ENCODE measurements at regions not wholly inside any gene's neighbourhood (a gene's known extent, or its start where the extent isn't known, plus 50 kb on each side); places are given as distances from the start of the nearest gene placed in this dataset.

DNA sequence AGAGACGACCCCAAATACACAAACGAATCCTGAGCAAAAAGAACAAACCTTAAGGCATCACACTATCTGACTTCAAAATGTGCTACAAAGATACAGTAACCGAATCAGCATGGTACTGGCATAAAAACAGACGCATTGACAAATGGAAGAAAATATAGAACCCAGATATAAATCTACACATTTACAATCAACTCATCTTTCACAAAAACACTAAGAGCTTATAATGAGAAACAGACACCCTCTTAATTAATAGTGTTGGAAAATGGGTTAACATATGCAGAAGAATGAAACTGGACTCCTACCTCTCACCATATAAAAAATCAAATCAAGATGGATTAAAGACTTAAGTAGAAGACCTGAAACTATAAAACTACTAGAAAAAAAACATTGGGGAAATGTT lies 130.3 kb upstream of the DCBLD2 start:
- Mint-ChIP-seq H3K36me3 (ENCODE audit: low read depth) (no peaks in the 10 kb centered on the region), H3K9me3 (peaks cover 10% of the 10 kb centered on the region), H3K4me1 (ENCODE audit: low read depth) (no peaks in the 10 kb centered on the region), H3K4me3 (no peak overlapping the region), H3K27ac (no peak overlapping the region), H3K27me3 (ENCODE audit: low read depth) (peaks cover 4% of the 10 kb centered on the region)
- DNase-seq: no peak
- intact Hi-C loops (cut with micrococcal nuclease): no loop called here
- CTCF ChIA-PET: no interaction called here

DNA sequence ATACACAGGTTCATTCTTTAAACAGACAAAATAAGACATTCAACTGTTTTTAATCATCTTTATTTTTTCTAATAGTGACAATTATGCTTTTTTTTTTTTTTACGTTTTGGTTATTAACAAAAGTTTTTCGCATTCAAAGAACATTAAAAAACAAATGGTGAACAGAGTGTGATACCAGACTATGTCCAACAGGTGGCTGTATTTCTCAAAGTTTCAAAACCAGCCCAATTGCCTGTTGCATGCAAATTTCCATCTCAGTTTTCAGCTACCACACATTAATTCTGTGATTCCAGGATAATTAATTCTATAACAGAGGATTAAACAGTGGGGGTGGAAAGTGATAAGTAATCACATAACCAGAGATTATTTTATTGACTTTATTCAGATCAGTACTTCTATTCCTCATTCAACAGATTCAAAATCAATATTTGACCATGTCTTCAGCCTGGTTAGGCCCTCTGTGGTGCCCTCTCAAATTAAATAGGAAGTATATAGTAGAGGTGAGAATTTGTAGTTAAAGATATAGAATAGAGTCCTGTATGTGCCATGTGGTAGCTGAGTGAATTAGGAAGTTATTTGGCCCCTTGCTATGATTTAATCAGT lies 122.2 kb upstream of the DCBLD2 start:
- no peaks in the 10 kb centered on the region for H3K27me3 Mint-ChIP-seq (ENCODE audit: low read depth)
- H3K4me1 Mint-ChIP-seq (ENCODE audit: low read depth): no peaks in the 10 kb centered on the region
- no peak overlapping the region for H3K27ac Mint-ChIP-seq
- CTCF ChIA-PET: interaction anchor here (0.6 to 1.3 kb wide), 22 partner anchors 14 to 1512 kb away, joined by 3 to 6 read pairs (median 4); no protein-coding TSS in a partner anchor
- intact Hi-C loops (cut with micrococcal nuclease): loop anchor here (1.0 to 5.0 kb wide), 5 partner anchors 150 to 766 kb away; no protein-coding TSS in a partner anchor
- no peaks in the 10 kb centered on the region for H3K36me3 Mint-ChIP-seq (ENCODE audit: low read depth)
- peaks cover 7% of the 10 kb centered on the region for H3K9me3 Mint-ChIP-seq
- no peak overlapping the region for H3K4me3 Mint-ChIP-seq
- no peak for DNase-seq

DNA sequence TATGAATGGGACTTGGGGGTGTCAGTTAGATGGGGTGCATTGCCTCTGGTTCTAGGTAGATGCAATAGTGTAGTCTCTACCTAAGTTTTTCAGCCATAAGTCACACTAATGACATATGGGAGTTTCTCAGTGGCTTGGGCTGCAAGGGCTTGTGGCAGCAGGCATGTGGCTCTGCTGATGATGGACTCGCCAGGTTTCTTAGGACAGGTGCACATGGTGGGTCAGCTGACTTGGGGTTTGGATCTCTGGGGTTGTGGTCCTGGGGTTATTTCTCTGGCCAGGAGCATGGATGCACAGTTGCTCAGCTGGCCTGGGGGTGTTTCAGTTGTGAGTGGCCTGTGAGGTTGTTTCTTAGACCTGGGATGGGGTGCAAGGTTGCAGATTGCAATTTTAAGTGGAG lies 120.0 kb upstream of the DCBLD2 start:
- DNase-seq: no peak
- intact Hi-C loops (cut with micrococcal nuclease): loop anchor here (5.0 kb wide), 1 partner anchor 511 kb away; no protein-coding TSS in a partner anchor
- Mint-ChIP-seq H3K36me3 (ENCODE audit: low read depth) (no peaks in the 10 kb centered on the region), H3K4me3 (no peak overlapping the region), H3K27ac (no peak overlapping the region), H3K27me3 (ENCODE audit: low read depth) (no peaks in the 10 kb centered on the region), H3K4me1 (ENCODE audit: low read depth) (no peaks in the 10 kb centered on the region), H3K9me3 (no peaks in the 10 kb centered on the region)
- CTCF ChIA-PET: interaction anchor here (0.9 kb wide), 1 partner anchor 204 kb away, joined by 3 read pairs; no protein-coding TSS in a partner anchor

DNA sequence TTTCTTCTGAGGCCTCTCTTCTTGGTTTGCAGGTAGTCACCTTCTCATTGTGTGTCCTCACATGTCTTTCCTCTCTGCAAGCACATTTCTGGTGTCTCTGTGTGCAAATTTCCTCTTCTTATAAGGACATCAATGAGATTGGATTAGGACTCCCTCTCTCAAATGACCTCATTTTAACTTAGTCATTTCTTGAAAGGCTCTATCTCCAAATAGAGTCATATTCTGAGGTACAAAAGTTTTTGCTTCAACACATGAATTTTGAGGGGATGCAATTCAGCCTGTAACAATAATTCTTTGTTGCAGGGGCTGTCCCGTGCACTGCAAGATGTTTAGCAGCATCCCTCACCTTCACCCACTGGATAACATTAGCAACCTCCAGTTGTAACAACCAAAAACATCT lies 115.0 kb upstream of the DCBLD2 start:
- Mint-ChIP-seq H3K27me3 (ENCODE audit: low read depth) (no peaks in the 10 kb centered on the region), H3K9me3 (no peaks in the 10 kb centered on the region), H3K27ac (no peak overlapping the region), H3K36me3 (ENCODE audit: low read depth) (no peaks in the 10 kb centered on the region), H3K4me1 (ENCODE audit: low read depth) (no peaks in the 10 kb centered on the region), H3K4me3 (no peak overlapping the region)
- no peak for DNase-seq
- CTCF ChIA-PET: no interaction called here
- intact Hi-C loops (cut with micrococcal nuclease): no loop called here

- H3K36me3 Mint-ChIP-seq (ENCODE audit: low read depth): no peaks in the 10 kb centered on the region
- no peak overlapping the region for H3K4me3 Mint-ChIP-seq
- no peak overlapping the region for H3K27ac Mint-ChIP-seq
- intact Hi-C loops (cut with micrococcal nuclease): no loop called here
- CTCF ChIA-PET: no interaction called here
- H3K9me3 Mint-ChIP-seq: no peaks in the 10 kb centered on the region
- no peaks in the 10 kb centered on the region for H3K4me1 Mint-ChIP-seq (ENCODE audit: low read depth)
- H3K27me3 Mint-ChIP-seq (ENCODE audit: low read depth): no peaks in the 10 kb centered on the region
- no peak for DNase-seq
Observed at GRCh38 chr3:99013777-99014315, 112.4 kb upstream of the DCBLD2 start.

- Mint-ChIP-seq H3K4me3 (no peak overlapping the region), H3K4me1 (ENCODE audit: low read depth) (no peaks in the 10 kb centered on the region), H3K27ac (no peak overlapping the region), H3K9me3 (no peaks in the 10 kb centered on the region), H3K27me3 (ENCODE audit: low read depth) (peaks cover under 1% of the 10 kb centered on the region), H3K36me3 (ENCODE audit: low read depth) (no peaks in the 10 kb centered on the region)
- intact Hi-C loops (cut with micrococcal nuclease): no loop called here
- DNase-seq: no peak
- CTCF ChIA-PET: no interaction called here
Observed at GRCh38 chr3:99013077-99013476, 111.6 kb upstream of the DCBLD2 start.

DNA sequence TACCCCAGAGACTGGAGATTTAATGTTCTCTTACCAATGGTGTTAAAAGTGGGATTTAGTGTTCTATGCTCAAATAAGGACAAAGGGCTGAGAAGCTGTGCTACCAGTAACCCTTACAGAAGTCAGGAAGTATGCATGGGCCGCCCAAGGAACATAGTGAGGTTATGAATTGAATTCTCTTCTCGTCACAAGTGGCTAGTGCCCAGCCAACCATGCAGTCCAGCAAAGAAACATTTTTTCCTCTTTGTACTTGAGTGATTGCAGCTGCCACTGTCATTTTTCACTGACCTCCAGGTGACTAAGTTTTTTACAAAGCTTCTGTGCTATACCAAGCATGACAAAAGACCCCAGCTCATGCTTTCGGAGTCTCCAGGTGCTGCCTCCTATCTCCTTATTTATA lies 110.6 kb upstream of the DCBLD2 start:
- intact Hi-C loops (cut with micrococcal nuclease): no loop called here
- Mint-ChIP-seq H3K36me3 (ENCODE audit: low read depth) (no peaks in the 10 kb centered on the region), H3K9me3 (no peaks in the 10 kb centered on the region), H3K27ac (no peak overlapping the region), H3K27me3 (ENCODE audit: low read depth) (peaks cover 5% of the 10 kb centered on the region), H3K4me3 (no peak overlapping the region), H3K4me1 (ENCODE audit: low read depth) (no peaks in the 10 kb centered on the region)
- DNase-seq: no peak
- CTCF ChIA-PET: no interaction called here

GRCh38 chr3:99009851-99010250 lies 108.4 kb upstream of the DCBLD2 start:
- CTCF ChIA-PET: interaction anchor here (0.7 to 0.8 kb wide), 2 partner anchors 14 to 332 kb away, joined by 3 read pairs; no protein-coding TSS in a partner anchor
- Mint-ChIP-seq H3K27me3 (ENCODE audit: low read depth) (peaks cover 11% of the 10 kb centered on the region), H3K36me3 (ENCODE audit: low read depth) (no peaks in the 10 kb centered on the region), H3K4me3 (no peak overlapping the region), H3K9me3 (no peaks in the 10 kb centered on the region), H3K27ac (no peak overlapping the region), H3K4me1 (ENCODE audit: low read depth) (no peaks in the 10 kb centered on the region)
- intact Hi-C loops (cut with micrococcal nuclease): no loop called here
- DNase-seq: no peak

DNA sequence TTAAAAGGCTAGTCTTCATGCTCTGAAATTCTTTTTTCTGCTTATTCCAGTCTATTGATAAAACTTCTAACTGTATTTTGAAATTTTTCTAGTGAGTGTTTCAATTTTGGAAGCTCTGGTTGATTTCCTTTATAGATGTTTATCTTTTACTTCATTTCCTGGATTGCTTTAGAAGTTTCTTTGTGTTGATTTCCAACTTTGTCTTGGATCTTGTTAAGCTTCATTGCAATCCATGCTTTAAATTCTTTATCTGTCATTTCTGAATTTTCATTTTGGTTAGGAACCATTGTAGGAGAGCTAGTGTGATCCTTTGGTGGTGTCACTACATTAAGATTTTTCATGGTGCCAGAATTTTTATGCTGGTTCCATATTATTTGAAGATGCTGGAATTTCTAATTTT lies 105.2 kb upstream of the DCBLD2 start:
- no peak for DNase-seq
- Mint-ChIP-seq H3K27me3 (ENCODE audit: low read depth) (peaks cover 11% of the 10 kb centered on the region), H3K9me3 (no peaks in the 10 kb centered on the region), H3K4me1 (ENCODE audit: low read depth) (no peaks in the 10 kb centered on the region), H3K36me3 (ENCODE audit: low read depth) (no peaks in the 10 kb centered on the region), H3K27ac (no peak overlapping the region), H3K4me3 (no peak overlapping the region)
- CTCF ChIA-PET: interaction anchor here (0.6 to 0.7 kb wide), 2 partner anchors 189 to 935 kb away, joined by 3 to 4 read pairs; no protein-coding TSS in a partner anchor
- intact Hi-C loops (cut with micrococcal nuclease): no loop called here

GRCh38 chr3:98999675-99000074 lies 98.2 kb upstream of the DCBLD2 start:
- CTCF ChIA-PET: no interaction called here
- Mint-ChIP-seq H3K27me3 (ENCODE audit: low read depth) (peaks cover 9% of the 10 kb centered on the region), H3K4me3 (no peak overlapping the region), H3K27ac (no peak overlapping the region), H3K9me3 (no peaks in the 10 kb centered on the region), H3K4me1 (ENCODE audit: low read depth) (no peaks in the 10 kb centered on the region), H3K36me3 (ENCODE audit: low read depth) (no peaks in the 10 kb centered on the region)
- DNase-seq: no peak
- intact Hi-C loops (cut with micrococcal nuclease): no loop called here

DNA sequence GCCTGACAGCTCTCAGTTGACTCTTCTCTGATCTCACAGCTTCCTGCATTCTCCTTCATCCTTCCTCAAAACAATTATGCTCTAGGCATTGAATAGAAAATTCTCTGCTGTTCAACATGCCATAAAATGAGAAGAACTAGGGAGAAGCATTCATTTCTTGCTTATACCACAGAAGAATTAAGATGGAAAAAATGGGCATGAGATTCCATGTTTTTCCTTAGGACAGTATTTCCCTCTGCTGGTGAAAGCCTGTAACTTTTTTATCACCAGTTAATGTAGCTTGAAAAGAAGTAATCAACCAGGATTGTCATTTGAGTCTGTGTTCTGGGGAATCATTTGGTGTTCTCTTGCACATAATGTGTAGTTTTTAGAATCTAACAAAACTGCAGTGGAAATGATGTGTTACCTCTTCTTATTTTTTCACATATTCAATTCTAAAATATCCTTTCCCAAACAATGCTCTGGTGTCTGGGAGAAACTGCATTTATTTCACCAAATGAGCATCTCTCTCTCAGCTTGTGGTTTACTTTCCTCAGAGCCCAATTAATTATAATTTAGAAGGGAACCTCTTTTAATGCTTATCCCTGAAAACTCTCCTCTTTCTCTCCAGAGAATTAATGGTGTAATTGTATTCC lies 92.8 kb upstream of the DCBLD2 start:
- Mint-ChIP-seq H3K4me3 (no peak overlapping the region), H3K27me3 (ENCODE audit: low read depth) (peaks cover 3% of the 10 kb centered on the region), H3K9me3 (peaks cover 2% of the 10 kb centered on the region), H3K36me3 (ENCODE audit: low read depth) (no peaks in the 10 kb centered on the region), H3K27ac (no peak overlapping the region), H3K4me1 (ENCODE audit: low read depth) (no peaks in the 10 kb centered on the region)
- intact Hi-C loops (cut with micrococcal nuclease): loop anchor here (1.0 to 5.0 kb wide), 2 partner anchors 177 to 392 kb away; no protein-coding TSS in a partner anchor
- CTCF ChIA-PET: interaction anchor here (0.6 to 2.7 kb wide), 8 partner anchors 29 to 399 kb away, joined by 3 to 23 read pairs (median 3); no protein-coding TSS in a partner anchor
- DNase-seq: no peak

DNA sequence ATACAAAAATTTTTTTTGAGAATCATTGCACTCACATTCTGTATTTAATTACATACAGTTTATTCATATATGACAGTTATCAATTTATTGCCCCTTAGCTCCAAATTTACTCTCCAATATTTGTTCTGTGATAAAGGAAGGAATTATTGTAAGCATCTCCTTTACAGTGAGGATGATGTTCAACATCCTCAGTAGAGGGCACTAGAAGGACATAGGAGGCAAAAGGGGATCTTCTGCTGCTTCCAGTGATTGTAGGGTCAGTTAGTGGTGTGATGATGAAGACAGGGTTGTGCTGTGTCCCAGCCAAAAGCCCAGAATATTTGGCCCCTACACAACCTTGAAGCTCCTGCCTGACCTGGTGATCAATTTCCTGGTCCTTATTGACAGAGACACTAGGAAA lies 89.9 kb upstream of the DCBLD2 start:
- no peak for DNase-seq
- no peak overlapping the region for H3K4me3 Mint-ChIP-seq
- H3K4me1 Mint-ChIP-seq (ENCODE audit: low read depth): no peaks in the 10 kb centered on the region
- H3K9me3 Mint-ChIP-seq: peaks cover 2% of the 10 kb centered on the region
- H3K36me3 Mint-ChIP-seq (ENCODE audit: low read depth): no peaks in the 10 kb centered on the region
- intact Hi-C loops (cut with micrococcal nuclease): loop anchor here (5.0 kb wide), 1 partner anchor 389 kb away; no protein-coding TSS in a partner anchor
- CTCF ChIA-PET: no interaction called here
- no peak overlapping the region for H3K27ac Mint-ChIP-seq
- no peaks in the 10 kb centered on the region for H3K27me3 Mint-ChIP-seq (ENCODE audit: low read depth)

- no peak for DNase-seq
- H3K27ac Mint-ChIP-seq: no peak overlapping the region
- no peaks in the 10 kb centered on the region for H3K27me3 Mint-ChIP-seq (ENCODE audit: low read depth)
- CTCF ChIA-PET: no interaction called here
- H3K36me3 Mint-ChIP-seq (ENCODE audit: low read depth): no peaks in the 10 kb centered on the region
- intact Hi-C loops (cut with micrococcal nuclease): loop anchor here (5.0 kb wide), 1 partner anchor 388 kb away; no protein-coding TSS in a partner anchor
- H3K9me3 Mint-ChIP-seq: peaks cover 2% of the 10 kb centered on the region
- no peaks in the 10 kb centered on the region for H3K4me1 Mint-ChIP-seq (ENCODE audit: low read depth)
- no peak overlapping the region for H3K4me3 Mint-ChIP-seq
Observed at GRCh38 chr3:98990657-98991056, 89.2 kb upstream of the DCBLD2 start.
